22Rv1 (cell line): ENCODE measurements at regions not wholly inside any gene's neighbourhood (a gene's known extent, or its start where the extent isn't known, plus 50 kb on each side); places are given as distances from the start of the nearest gene placed in this dataset.

ENCODE experiments used
- ZFX ChIP-seq: fragments of 450-650 bp; IDR thresholded peaks from 2 replicates; pipeline ENCODE4 v1.6.1; 2017; ENCODE audit warnings: antibody characterized with exemption, borderline replicate concordance
- TF ChIP-seq, protein P1 (sequence below): fragments of 450-650 bp; IDR thresholded peaks from 2 replicates; pipeline ENCODE4 v1.5.1; 2017; ENCODE audit warnings: mild to moderate bottlenecking

- TF ChIP-seq, protein P1, sequence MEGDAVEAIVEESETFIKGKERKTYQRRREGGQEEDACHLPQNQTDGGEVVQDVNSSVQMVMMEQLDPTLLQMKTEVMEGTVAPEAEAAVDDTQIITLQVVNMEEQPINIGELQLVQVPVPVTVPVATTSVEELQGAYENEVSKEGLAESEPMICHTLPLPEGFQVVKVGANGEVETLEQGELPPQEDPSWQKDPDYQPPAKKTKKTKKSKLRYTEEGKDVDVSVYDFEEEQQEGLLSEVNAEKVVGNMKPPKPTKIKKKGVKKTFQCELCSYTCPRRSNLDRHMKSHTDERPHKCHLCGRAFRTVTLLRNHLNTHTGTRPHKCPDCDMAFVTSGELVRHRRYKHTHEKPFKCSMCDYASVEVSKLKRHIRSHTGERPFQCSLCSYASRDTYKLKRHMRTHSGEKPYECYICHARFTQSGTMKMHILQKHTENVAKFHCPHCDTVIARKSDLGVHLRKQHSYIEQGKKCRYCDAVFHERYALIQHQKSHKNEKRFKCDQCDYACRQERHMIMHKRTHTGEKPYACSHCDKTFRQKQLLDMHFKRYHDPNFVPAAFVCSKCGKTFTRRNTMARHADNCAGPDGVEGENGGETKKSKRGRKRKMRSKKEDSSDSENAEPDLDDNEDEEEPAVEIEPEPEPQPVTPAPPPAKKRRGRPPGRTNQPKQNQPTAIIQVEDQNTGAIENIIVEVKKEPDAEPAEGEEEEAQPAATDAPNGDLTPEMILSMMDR = no peak
- TF ChIP-seq ZFX = no peak
Observed at GRCh38 chr20:12072221-12072953, 154.7 kb downstream of the BTBD3 start.
